ENCODE measurements at regions not wholly inside any gene's neighbourhood (a gene's known extent, or its start where the extent isn't known, plus 50 kb on each side); places are given as distances from the start of the nearest gene placed in this dataset.

- no peaks in the 10 kb centered on the region for H3K27me3 ChIP-seq (ENCODE audit: control insufficient read depth, insufficient read depth, low read length)
- DNase-seq (ENCODE audit: low read depth), result no peak
- no peaks in the 10 kb centered on the region for H3K36me3 ChIP-seq (ENCODE audit: control insufficient read depth, insufficient read depth, low read length)
- POLR2A ChIA-PET, result no interaction called here
- CTCF ChIA-PET, result no interaction called here
- TF ChIP-seq CTCF (IDR thresholded peaks at IDR 0.05; ENCODE audit: insufficient read depth, low read depth, low read length), result no peak
- H3K4me3 ChIP-seq (ENCODE audit: low read depth, low read length), result no peak overlapping the region
Observed at GRCh38 chr1:222940095-222940494, 125.3 kb downstream of the DISP1 start.

DNA sequence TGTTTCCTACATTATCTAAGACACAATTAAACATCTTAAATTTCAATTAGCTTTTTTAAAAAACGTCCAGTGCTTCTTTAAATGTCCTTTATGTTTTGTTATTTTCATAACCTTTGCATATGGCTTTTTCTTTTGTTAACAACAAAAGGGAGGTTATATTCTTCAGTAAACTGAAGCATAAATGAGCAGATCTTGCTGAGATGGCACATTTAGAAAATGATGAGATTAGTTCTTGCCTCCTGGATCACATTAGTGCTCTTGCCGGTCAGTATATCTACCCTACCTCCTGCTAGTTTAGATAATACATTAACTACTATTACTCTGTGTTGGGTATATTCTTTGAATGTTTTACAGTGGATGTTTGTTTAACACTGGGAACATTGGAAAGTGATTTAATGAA, 126.1 kb downstream of the DISP1 start:
- H3K27me3 ChIP-seq (ENCODE audit: control insufficient read depth, insufficient read depth, low read length), result no peaks in the 10 kb centered on the region
- no peak overlapping the region for H3K4me3 ChIP-seq (ENCODE audit: low read depth, low read length)
- CTCF ChIA-PET, result no interaction called here
- no peak for DNase-seq (ENCODE audit: low read depth)
- no peak for TF ChIP-seq CTCF (IDR thresholded peaks at IDR 0.05; ENCODE audit: insufficient read depth, low read depth, low read length)
- POLR2A ChIA-PET, result no interaction called here
- no peaks in the 10 kb centered on the region for H3K36me3 ChIP-seq (ENCODE audit: control insufficient read depth, insufficient read depth, low read length)

DNA sequence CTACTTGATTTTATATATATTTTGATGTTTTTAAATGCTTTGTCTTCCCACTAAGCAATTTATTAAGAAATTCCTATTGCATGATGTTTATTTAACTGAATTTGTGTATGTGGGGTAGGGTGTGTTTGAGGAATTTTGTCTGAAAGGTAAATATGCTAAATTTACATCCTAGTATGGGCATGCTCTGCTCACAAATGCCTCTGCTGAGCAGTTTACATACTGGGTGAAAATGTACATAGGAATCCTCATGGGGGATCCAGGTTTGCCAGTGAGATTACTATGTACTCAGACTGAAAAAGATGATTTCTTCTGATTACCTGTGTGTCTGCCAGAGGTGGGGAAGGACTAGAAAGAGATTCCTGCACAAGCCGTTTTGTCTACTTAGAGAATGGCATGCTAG, 126.6 kb downstream of the DISP1 start:
- ChIA-PET POLR2A (no interaction called here), CTCF (no interaction called here)
- DNase-seq (ENCODE audit: low read depth), result no peak
- Histone ChIP-seq H3K36me3 (ENCODE audit: control insufficient read depth, insufficient read depth, low read length) (no peaks in the 10 kb centered on the region), H3K27me3 (ENCODE audit: control insufficient read depth, insufficient read depth, low read length) (no peaks in the 10 kb centered on the region), H3K4me3 (ENCODE audit: low read depth, low read length) (no peak overlapping the region)
- no peak for TF ChIP-seq CTCF (IDR thresholded peaks at IDR 0.05; ENCODE audit: insufficient read depth, low read depth, low read length)

DNA sequence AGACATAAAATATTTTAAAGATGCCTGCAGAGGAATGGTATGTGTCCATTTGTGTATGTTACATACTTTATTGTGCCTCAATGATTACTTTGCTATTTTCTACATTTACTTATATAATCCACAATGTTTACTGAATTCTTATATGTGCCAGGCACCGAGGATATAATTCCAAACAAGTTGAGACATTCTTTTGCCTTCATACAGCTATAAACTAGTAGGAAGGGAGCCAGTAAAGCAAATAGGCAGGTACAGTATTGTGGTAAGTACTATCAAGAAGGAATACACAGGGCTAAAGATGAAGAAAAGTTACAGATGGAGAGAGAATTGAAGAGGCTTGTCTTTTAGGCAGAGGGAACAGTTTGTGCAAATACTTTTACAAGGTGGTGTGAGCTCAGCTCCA, 131.6 kb downstream of the DISP1 start:
- CTCF ChIA-PET, result interaction anchor here (1.5 kb wide), 1 partner anchor 9 kb away, joined by 4 read pairs; no protein-coding TSS in a partner anchor

DNA sequence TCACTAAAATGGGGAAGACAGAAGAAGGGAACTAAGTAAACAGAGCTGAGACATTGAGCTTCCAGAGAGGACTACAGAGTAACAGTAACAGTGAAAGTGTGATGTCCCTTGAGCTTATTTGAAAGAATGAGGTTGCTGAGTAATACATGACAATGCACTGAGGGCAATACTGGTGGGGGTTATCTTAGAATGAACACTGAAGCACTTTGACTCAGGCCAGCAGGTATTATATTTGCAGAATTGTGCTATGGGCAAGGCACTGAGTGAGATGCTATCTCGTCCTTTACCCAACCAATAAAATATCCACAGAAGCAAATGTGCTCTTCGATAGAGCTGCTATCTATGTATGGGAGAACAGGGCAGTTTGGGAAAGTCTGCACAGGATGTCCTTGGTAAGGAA, 133.2 kb downstream of the DISP1 start:
- POLR2A ChIA-PET, result no interaction called here
- H3K36me3 ChIP-seq (ENCODE audit: control insufficient read depth, insufficient read depth, low read length), result no peaks in the 10 kb centered on the region
- no peak for DNase-seq (ENCODE audit: low read depth)
- CTCF ChIA-PET, result no interaction called here
- TF ChIP-seq CTCF (IDR thresholded peaks at IDR 0.05; ENCODE audit: insufficient read depth, low read depth, low read length), result no peak
- H3K4me3 ChIP-seq (ENCODE audit: low read depth, low read length), result no peak overlapping the region
- H3K27me3 ChIP-seq (ENCODE audit: control insufficient read depth, insufficient read depth, low read length), result no peaks in the 10 kb centered on the region

More for the DNA sequence above, 131.6 kb downstream of the DISP1 start:
- Histone ChIP-seq H3K36me3 (ENCODE audit: control insufficient read depth, insufficient read depth, low read length) (no peaks in the 10 kb centered on the region), H3K4me3 (ENCODE audit: low read depth, low read length) (no peak overlapping the region), H3K27me3 (ENCODE audit: control insufficient read depth, insufficient read depth, low read length) (no peaks in the 10 kb centered on the region)
- POLR2A ChIA-PET, result no interaction called here
- DNase-seq (ENCODE audit: low read depth), result no peak
- no peak for TF ChIP-seq CTCF (IDR thresholded peaks at IDR 0.05; ENCODE audit: insufficient read depth, low read depth, low read length)

Data from BJ (cell line).